ENCODE measurements at regions not wholly inside any gene's neighbourhood (a gene's known extent, or its start where the extent isn't known, plus 50 kb on each side); places are given as distances from the start of the nearest gene placed in this dataset.

DNA sequence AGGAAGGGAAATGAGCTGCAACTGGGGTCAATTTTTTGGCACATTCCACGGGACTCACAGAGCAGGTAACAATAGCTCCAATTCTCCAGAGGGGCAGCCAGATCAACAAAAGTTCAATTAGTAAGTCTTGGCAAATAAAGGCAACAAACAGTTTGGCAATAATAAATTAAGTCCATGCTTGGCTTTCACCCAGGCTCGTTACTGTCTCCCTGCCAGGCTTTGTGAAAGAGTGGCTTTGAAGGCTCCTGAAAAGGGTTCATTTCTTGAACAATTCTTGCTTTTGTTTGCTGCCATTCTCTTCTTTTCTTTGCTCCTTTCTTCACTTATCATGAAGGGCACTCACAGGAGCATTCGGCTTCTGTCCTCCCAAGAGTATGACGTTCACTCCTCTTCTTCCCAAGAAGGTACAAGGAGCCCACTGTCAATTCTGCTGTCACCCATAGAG, 123.3 kb downstream of the APIP start:
- H3K4me3 ChIP-seq, result no peak overlapping the region
- no peak overlapping the region for H2AFZ ChIP-seq (ENCODE audit: control insufficient read depth, low read depth, low read length)
- intact Hi-C loops (cut with micrococcal nuclease; ENCODE audit: unreplicated experiment), result no loop called here
- ChIA-PET CTCF (no interaction called here), POLR2A (no interaction called here), RAD21 (ENCODE audit: unreplicated experiment) (no interaction called here), SMC1A (ENCODE audit: uncharacterized antibody, unreplicated experiment) (no interaction called here)
- in situ Hi-C loops (cut with MboI), result no loop called here
- no peak overlapping the region for H3K4me2 ChIP-seq (ENCODE audit: control insufficient read depth, insufficient read depth)
- FAIRE-seq, result no peak
- no peaks in the 10 kb centered on the region for H3K79me2 ChIP-seq (ENCODE audit: control insufficient read depth, insufficient read depth, low read length)
- no peaks in the 10 kb centered on the region for H3K4me1 ChIP-seq (ENCODE audit: control insufficient read depth, insufficient read depth, low read length)
- DNase-seq (ENCODE audit: low read depth, low spot score), result no peak
- no peak for ATAC-seq
- no peaks in the 10 kb centered on the region for H4K20me1 ChIP-seq (ENCODE audit: control insufficient read depth, insufficient read depth)
- no peak overlapping the region for H3K9ac ChIP-seq (ENCODE audit: control insufficient read depth, insufficient read depth, low read length)
- no peak for TF ChIP-seq IKZF1 (conservative IDR thresholded peaks at IDR 0.05)
- no peak for TF ChIP-seq NR2F1 (conservative IDR thresholded peaks at IDR 0.05)
- TF ChIP-seq KAT2A (conservative IDR thresholded peaks at IDR 0.05; ENCODE audit: control insufficient read depth, low read depth, low read length), result no peak
- TF ChIP-seq, protein P1, sequence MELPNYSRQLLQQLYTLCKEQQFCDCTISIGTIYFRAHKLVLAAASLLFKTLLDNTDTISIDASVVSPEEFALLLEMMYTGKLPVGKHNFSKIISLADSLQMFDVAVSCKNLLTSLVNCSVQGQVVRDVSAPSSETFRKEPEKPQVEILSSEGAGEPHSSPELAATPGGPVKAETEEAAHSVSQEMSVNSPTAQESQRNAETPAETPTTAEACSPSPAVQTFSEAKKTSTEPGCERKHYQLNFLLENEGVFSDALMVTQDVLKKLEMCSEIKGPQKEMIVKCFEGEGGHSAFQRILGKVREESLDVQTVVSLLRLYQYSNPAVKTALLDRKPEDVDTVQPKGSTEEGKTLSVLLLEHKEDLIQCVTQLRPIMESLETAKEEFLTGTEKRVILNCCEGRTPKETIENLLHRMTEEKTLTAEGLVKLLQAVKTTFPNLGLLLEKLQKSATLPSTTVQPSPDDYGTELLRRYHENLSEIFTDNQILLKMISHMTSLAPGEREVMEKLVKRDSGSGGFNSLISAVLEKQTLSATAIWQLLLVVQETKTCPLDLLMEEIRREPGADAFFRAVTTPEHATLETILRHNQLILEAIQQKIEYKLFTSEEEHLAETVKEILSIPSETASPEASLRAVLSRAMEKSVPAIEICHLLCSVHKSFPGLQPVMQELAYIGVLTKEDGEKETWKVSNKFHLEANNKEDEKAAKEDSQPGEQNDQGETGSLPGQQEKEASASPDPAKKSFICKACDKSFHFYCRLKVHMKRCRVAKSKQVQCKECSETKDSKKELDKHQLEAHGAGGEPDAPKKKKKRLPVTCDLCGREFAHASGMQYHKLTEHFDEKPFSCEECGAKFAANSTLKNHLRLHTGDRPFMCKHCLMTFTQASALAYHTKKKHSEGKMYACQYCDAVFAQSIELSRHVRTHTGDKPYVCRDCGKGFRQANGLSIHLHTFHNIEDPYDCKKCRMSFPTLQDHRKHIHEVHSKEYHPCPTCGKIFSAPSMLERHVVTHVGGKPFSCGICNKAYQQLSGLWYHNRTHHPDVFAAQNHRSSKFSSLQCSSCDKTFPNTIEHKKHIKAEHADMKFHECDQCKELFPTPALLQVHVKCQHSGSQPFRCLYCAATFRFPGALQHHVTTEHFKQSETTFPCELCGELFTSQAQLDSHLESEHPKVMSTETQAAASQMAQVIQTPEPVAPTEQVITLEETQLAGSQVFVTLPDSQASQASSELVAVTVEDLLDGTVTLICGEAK (IDR thresholded peaks at IDR 0.05; ENCODE audit: borderline replicate concordance), result no peak
- TF ChIP-seq EGR1 (IDR thresholded peaks at IDR 0.05; ENCODE audit: borderline replicate concordance in 1 of 2, low read depth in 2 of 2, low read length in 2 of 2), result no peak
- no peak for TF ChIP-seq SUPT20H (IDR thresholded peaks at IDR 0.05; ENCODE audit: borderline replicate concordance, control insufficient read depth, low read depth, low read length)
- TF ChIP-seq NR2C1 (IDR thresholded peaks at IDR 0.05), result no peak
- TF ChIP-seq IRF4 (IDR thresholded peaks at IDR 0.05; ENCODE audit: low read depth, low read length), result no peak
- TF ChIP-seq DPF2 (IDR thresholded peaks at IDR 0.05), result no peak
- TF ChIP-seq, protein P2, sequence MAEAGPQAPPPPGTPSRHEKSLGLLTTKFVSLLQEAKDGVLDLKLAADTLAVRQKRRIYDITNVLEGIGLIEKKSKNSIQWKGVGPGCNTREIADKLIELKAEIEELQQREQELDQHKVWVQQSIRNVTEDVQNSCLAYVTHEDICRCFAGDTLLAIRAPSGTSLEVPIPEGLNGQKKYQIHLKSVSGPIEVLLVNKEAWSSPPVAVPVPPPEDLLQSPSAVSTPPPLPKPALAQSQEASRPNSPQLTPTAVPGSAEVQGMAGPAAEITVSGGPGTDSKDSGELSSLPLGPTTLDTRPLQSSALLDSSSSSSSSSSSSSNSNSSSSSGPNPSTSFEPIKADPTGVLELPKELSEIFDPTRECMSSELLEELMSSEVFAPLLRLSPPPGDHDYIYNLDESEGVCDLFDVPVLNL (IDR thresholded peaks at IDR 0.05; ENCODE audit: low read depth, low read length), result no peak
- no peak for TF ChIP-seq ESRRA (IDR thresholded peaks at IDR 0.05; ENCODE audit: low read length)
- TF ChIP-seq SREBF2 (IDR thresholded peaks at IDR 0.05; ENCODE audit: low read length), result no peak
- no peak for TF ChIP-seq ZSCAN29 (IDR thresholded peaks at IDR 0.05)
- no TSS peak for BruUV-seq (replicated peaks)
- WGBS (ENCODE audit: insufficient coverage, insufficient replicate concordance, low lambda C conversion rate, missing lambda C conversion rate), result 58% methylated on average over 4 of the region's 4 CpGs
- H3K27ac ChIP-seq (ENCODE audit: control insufficient read depth, insufficient read depth), result no peak overlapping the region
- no peaks in the 10 kb centered on the region for H3K36me3 ChIP-seq (ENCODE audit: control insufficient read depth in 2 of 2, insufficient read depth in 2 of 2, low read length in 1 of 2)
- no peaks in the 10 kb centered on the region for H3K27me3 ChIP-seq (replicated peaks in 1 of 2; ENCODE audit: control insufficient read depth in 2 of 2, insufficient read depth in 2 of 2, low read length in 1 of 2)
- no peaks in the 10 kb centered on the region; the same call in 2 of the 3 replicates for H3K9me3 ChIP-seq (replicated peaks; ENCODE audit: control insufficient read depth, insufficient read depth, low read length)

Measured in GM12878 (cell line).